Panc1 (cell line): ENCODE measurements at regions not wholly inside any gene's neighbourhood (a gene's known extent, or its start where the extent isn't known, plus 50 kb on each side); places are given as distances from the start of the nearest gene placed in this dataset.

ENCODE experiments used
- POLR2AphosphoS5 ChIP-seq: IDR thresholded peaks from 2 replicates; pipeline ENCODE4 v1.6.1; 2012; ENCODE audit warnings: mild to moderate bottlenecking, low read depth, low read length, moderate library complexity
- TF ChIP-seq, protein P1 (sequence below): fragments of 450-650 bp; IDR thresholded peaks from 2 replicates; pipeline ENCODE4 v1.5.1; 2017; ENCODE audit warnings: mild to moderate bottlenecking
- TF ChIP-seq, protein P2 (sequence below), 2 experiments: IDR thresholded peaks; 2 replicates each; pipeline ENCODE4 v1.6.1; 2011 to 2012; ENCODE audit warnings: low read depth in 2 of 2, control low read depth in 1 of 2, low read length in 1 of 2, mild to moderate bottlenecking in 1 of 2, moderate library complexity in 1 of 2; ENCODE audit not compliant: insufficient read depth in 1 of 2

DNA sequence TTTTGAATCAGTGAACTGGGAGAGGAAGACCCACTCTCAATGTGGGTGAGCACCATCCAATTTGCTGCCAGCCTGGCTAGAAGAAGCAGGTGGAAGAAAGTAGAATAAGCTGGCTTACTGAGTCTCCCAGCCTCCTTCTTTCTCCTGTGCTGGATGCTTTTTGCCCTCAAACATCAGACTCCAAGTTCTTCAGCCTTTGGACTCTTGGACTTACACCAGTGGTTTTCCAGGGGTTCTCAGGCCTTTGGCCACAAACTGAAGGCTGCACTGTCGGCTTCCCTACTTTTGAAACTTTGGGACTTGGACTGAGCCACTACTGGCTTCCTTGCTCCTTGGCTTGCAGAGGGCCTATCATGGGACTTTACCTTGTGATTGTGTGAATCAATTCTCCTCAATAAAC lies 804.2 kb upstream of the SLITRK1 start:
- TF ChIP-seq, protein P1, sequence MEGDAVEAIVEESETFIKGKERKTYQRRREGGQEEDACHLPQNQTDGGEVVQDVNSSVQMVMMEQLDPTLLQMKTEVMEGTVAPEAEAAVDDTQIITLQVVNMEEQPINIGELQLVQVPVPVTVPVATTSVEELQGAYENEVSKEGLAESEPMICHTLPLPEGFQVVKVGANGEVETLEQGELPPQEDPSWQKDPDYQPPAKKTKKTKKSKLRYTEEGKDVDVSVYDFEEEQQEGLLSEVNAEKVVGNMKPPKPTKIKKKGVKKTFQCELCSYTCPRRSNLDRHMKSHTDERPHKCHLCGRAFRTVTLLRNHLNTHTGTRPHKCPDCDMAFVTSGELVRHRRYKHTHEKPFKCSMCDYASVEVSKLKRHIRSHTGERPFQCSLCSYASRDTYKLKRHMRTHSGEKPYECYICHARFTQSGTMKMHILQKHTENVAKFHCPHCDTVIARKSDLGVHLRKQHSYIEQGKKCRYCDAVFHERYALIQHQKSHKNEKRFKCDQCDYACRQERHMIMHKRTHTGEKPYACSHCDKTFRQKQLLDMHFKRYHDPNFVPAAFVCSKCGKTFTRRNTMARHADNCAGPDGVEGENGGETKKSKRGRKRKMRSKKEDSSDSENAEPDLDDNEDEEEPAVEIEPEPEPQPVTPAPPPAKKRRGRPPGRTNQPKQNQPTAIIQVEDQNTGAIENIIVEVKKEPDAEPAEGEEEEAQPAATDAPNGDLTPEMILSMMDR, result no peak
- no peak for TF ChIP-seq POLR2AphosphoS5
- TF ChIP-seq, protein P2, sequence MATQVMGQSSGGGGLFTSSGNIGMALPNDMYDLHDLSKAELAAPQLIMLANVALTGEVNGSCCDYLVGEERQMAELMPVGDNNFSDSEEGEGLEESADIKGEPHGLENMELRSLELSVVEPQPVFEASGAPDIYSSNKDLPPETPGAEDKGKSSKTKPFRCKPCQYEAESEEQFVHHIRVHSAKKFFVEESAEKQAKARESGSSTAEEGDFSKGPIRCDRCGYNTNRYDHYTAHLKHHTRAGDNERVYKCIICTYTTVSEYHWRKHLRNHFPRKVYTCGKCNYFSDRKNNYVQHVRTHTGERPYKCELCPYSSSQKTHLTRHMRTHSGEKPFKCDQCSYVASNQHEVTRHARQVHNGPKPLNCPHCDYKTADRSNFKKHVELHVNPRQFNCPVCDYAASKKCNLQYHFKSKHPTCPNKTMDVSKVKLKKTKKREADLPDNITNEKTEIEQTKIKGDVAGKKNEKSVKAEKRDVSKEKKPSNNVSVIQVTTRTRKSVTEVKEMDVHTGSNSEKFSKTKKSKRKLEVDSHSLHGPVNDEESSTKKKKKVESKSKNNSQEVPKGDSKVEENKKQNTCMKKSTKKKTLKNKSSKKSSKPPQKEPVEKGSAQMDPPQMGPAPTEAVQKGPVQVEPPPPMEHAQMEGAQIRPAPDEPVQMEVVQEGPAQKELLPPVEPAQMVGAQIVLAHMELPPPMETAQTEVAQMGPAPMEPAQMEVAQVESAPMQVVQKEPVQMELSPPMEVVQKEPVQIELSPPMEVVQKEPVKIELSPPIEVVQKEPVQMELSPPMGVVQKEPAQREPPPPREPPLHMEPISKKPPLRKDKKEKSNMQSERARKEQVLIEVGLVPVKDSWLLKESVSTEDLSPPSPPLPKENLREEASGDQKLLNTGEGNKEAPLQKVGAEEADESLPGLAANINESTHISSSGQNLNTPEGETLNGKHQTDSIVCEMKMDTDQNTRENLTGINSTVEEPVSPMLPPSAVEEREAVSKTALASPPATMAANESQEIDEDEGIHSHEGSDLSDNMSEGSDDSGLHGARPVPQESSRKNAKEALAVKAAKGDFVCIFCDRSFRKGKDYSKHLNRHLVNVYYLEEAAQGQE (IDR thresholded peaks at IDR 0.05; ENCODE audit: insufficient read depth in 1 of 2, low read depth in 2 of 2, low read length in 1 of 2), result no peak
